H1 (cell line): ENCODE measurements at regions not wholly inside any gene's neighbourhood (a gene's known extent, or its start where the extent isn't known, plus 50 kb on each side); places are given as distances from the start of the nearest gene placed in this dataset.

ENCODE experiments used
- CTCF ChIA-PET: fragments of 300-600 bp; sonication (Branson Sonifier 250); formaldehyde crosslinking; loops from one replicate; lab custom pipeline; 2021; ENCODE audit not compliant: partially characterized antibody; lab: Charles Lee
- POLR2A ChIA-PET: fragments of 300-600 bp; sonication (Branson Sonifier 250); formaldehyde crosslinking; loops from one replicate; lab custom pipeline; 2021; ENCODE audit warnings: inconsistent platforms; ENCODE audit not compliant: partially characterized antibody; lab: Charles Lee
- DNase-seq, 2 experiments: peaks; one replicate each; pipeline versions ENCODE4 v3.0.0 to v3.0.0-alpha.2; 2010 to 2022; ENCODE audit warnings: low spot score in 2 of 2, low read depth in 1 of 2, mixed read lengths in 1 of 2
- FAIRE-seq: peaks from 2 replicates; lab custom pipeline; 2011; peaks lifted over from hg19 to GRCh38; lab: Jason Lieb, UNC
- H2AFZ ChIP-seq: 2 replicates; pipeline ENCODE4 v1.8.1; 2012; ENCODE audit warnings: low read length, inconsistent platforms
- H2AK5ac ChIP-seq: 2 replicates; pipeline ENCODE4 v1.6.1; 2013; ENCODE audit warnings: low read depth, low read length
- H2BK120ac ChIP-seq: replicated peaks from 2 replicates; pipeline ENCODE3; 2013; ENCODE audit warnings: low read depth, low read length, inconsistent platforms
- H2BK12ac ChIP-seq: 2 replicates; pipeline ENCODE4 v1.6.1; 2013; ENCODE audit warnings: low read depth, low read length
- H2BK15ac ChIP-seq: 2 replicates; pipeline ENCODE4 v1.6.1; 2013; ENCODE audit warnings: low read length
- H2BK20ac ChIP-seq: 2 replicates; pipeline ENCODE4 v1.6.1; 2013; ENCODE audit warnings: low read length
- H2BK5ac ChIP-seq: 2 replicates; pipeline ENCODE4 v1.6.1; 2013; ENCODE audit warnings: low read depth, low read length
- H3K14ac ChIP-seq: 2 replicates; pipeline ENCODE4 v1.6.1; 2013; ENCODE audit warnings: inconsistent platforms; ENCODE audit not compliant: insufficient read length
- H3K18ac ChIP-seq: 2 replicates; pipeline ENCODE4 v1.6.1; 2013; ENCODE audit warnings: low read length; ENCODE audit errors: extremely low read depth
- H3K23ac ChIP-seq: 2 replicates; pipeline ENCODE4 v1.6.1; 2013; ENCODE audit warnings: inconsistent platforms; ENCODE audit not compliant: insufficient read length
- H3K23me2 ChIP-seq: 2 replicates; pipeline ENCODE4 v1.6.1; 2013; ENCODE audit warnings: low read depth, low read length
- H3K27ac ChIP-seq: 2 replicates; pipeline ENCODE4 v1.6.1; 2011; ENCODE audit warnings: low read depth, low read length, inconsistent platforms
- H3K27me3 ChIP-seq, 4 experiments: replicated peaks in 1 of 4; 1 replicate in 1 of 4; 2 replicates in 3 of 4; pipeline versions ENCODE4 v1.6.1 to v1.8.1; 2011 to 2013; ENCODE audit warnings: low read length in 3 of 4, mild to moderate bottlenecking in 3 of 4, inconsistent platforms in 2 of 4, mixed read lengths in 2 of 4, moderate library complexity in 1 of 4; ENCODE audit not compliant: control insufficient read depth in 3 of 4, insufficient read depth in 3 of 4; ENCODE audit errors: extremely low read depth in 1 of 4
- H3K36me3 ChIP-seq, 4 experiments: 2 replicates each; pipeline versions ENCODE4 v1.6.1 to v1.8.1; 2011 to 2013; ENCODE audit warnings: mild to moderate bottlenecking in 4 of 4, low read length in 3 of 4, moderate library complexity in 2 of 4, control low read depth in 1 of 4, inconsistent platforms in 1 of 4; ENCODE audit not compliant: insufficient read depth in 4 of 4, control insufficient read depth in 2 of 4
- H3K4ac ChIP-seq: replicated peaks from 2 replicates; pipeline ENCODE3; 2013; ENCODE audit warnings: low read length, low read depth, mixed read lengths, inconsistent platforms; ENCODE audit not compliant: insufficient read length
- H3K4me1 ChIP-seq, 4 experiments: replicated peaks in 1 of 4; 1 replicate in 1 of 4; 2 replicates in 3 of 4; pipeline versions ENCODE4 v1.6.1 to v1.8.1; 2011 to 2013; ENCODE audit warnings: low read length in 3 of 4, inconsistent platforms in 2 of 4, mixed read lengths in 1 of 4; ENCODE audit not compliant: insufficient read depth in 4 of 4, control insufficient read depth in 3 of 4
- H3K4me2 ChIP-seq, 2 experiments: 2 replicates each; pipeline versions ENCODE4 v1.6.1 to v1.8.1; 2011 to 2013; ENCODE audit warnings: low read depth in 2 of 2, low read length in 2 of 2, control low read depth in 1 of 2, inconsistent platforms in 1 of 2, mild to moderate bottlenecking in 1 of 2; ENCODE audit not compliant: insufficient read depth in 1 of 2
- H3K4me3 ChIP-seq, 4 experiments: fragments of 200-600, 300-600 bp in 1 of 4; sonication (generic), shearing (Covaris generic), sonication (Bioruptor Twin) in 1 of 4; 2 replicates each; pipeline versions ENCODE4 v1.5.1 to v1.8.1; 2011 to 2016; ENCODE audit warnings: low read length in 4 of 4, low read depth in 3 of 4, control low read depth in 2 of 4, inconsistent platforms in 2 of 4, mild to moderate bottlenecking in 2 of 4, mixed read lengths in 1 of 4, moderate library complexity in 1 of 4; ENCODE audit not compliant: insufficient read depth in 2 of 4; ENCODE audit errors: extremely low read depth in 1 of 4
- H3K56ac ChIP-seq: replicated peaks from 2 replicates; pipeline ENCODE3; 2013; ENCODE audit warnings: low read depth, mild to moderate bottlenecking, mixed read lengths, low read length, inconsistent platforms; ENCODE audit not compliant: insufficient read length
- H3K79me1 ChIP-seq: 2 replicates; pipeline ENCODE4 v1.6.1; 2013; ENCODE audit warnings: low read depth, low read length, control low read depth
- H3K79me2 ChIP-seq, 2 experiments: 2 replicates each; pipeline versions ENCODE4 v1.6.1 to v1.8.1; 2012 to 2013; ENCODE audit warnings: low read length in 2 of 2, mild to moderate bottlenecking in 2 of 2, inconsistent platforms in 1 of 2; ENCODE audit not compliant: insufficient read depth in 2 of 2, control insufficient read depth in 1 of 2
- H3K9ac ChIP-seq, 4 experiments: replicated peaks in 1 of 4; 1 replicate in 1 of 4; 2 replicates in 3 of 4; pipeline versions ENCODE4 v1.6.1 to v1.8.1; 2011 to 2013; ENCODE audit warnings: low read depth in 3 of 4, low read length in 3 of 4, control low read depth in 2 of 4, mild to moderate bottlenecking in 2 of 4, moderate library complexity in 2 of 4, inconsistent platforms in 1 of 4; ENCODE audit errors: extremely low read depth in 1 of 4
- H3K9me3 ChIP-seq, 2 experiments: 2 replicates each; pipeline versions ENCODE4 v1.6.1 to v1.8.1; 2012 to 2013; ENCODE audit warnings: mild to moderate bottlenecking in 2 of 2, moderate library complexity in 2 of 2, control low read depth in 1 of 2, inconsistent platforms in 1 of 2, low read depth in 1 of 2, low read length in 1 of 2, mixed read lengths in 1 of 2; ENCODE audit not compliant: insufficient read depth in 2 of 2
- H4K20me1 ChIP-seq, 2 experiments: replicated peaks in 1 of 2; 2 replicates each; pipeline versions ENCODE3 to v1.8.1; 2011 to 2013; ENCODE audit warnings: inconsistent platforms in 2 of 2, low read length in 2 of 2, mild to moderate bottlenecking in 1 of 2; ENCODE audit not compliant: insufficient read depth in 2 of 2, control insufficient read depth in 1 of 2
- H4K5ac ChIP-seq: 2 replicates; pipeline ENCODE4 v1.6.1; 2013; ENCODE audit warnings: low read length, low read depth, mixed read lengths, inconsistent platforms; ENCODE audit not compliant: insufficient read length
- H4K8ac ChIP-seq: 2 replicates; pipeline ENCODE4 v1.8.0; 2013; ENCODE audit warnings: mild to moderate bottlenecking, moderate library complexity, low read length, inconsistent platforms; ENCODE audit not compliant: insufficient read depth; ENCODE audit errors: extremely low read depth
- H4K91ac ChIP-seq: replicated peaks from 2 replicates; pipeline ENCODE3; 2013; ENCODE audit warnings: low read length, mixed read lengths, inconsistent platforms; ENCODE audit not compliant: insufficient read length
- ASH2L ChIP-seq: fragments of 200-600, 300-600 bp; sonication (generic); IDR thresholded peaks from one replicate; pipeline ENCODE4 v1.7.1; 2017; ENCODE audit warnings: low read length
- ATF2 ChIP-seq: IDR thresholded peaks from 2 replicates; pipeline ENCODE4 v1.6.1; 2012; ENCODE audit warnings: low read length, inconsistent platforms
- CBX8 ChIP-seq: fragments of 300-800, 300-1000 bp; sonication (generic); IDR thresholded peaks from 2 replicates; pipeline ENCODE4 v1.7.1; 2016; ENCODE audit warnings: low read depth, low read length, borderline replicate concordance
- CEBPB ChIP-seq: IDR thresholded peaks from 2 replicates; pipeline ENCODE4 v1.6.1; 2012; ENCODE audit warnings: low read depth, low read length
- CHD1 ChIP-seq: IDR thresholded peaks from 2 replicates; pipeline ENCODE4 v1.6.1; 2012; ENCODE audit warnings: low read depth, low read length, improper control_type of control experiment
- EP300 ChIP-seq, 2 experiments: IDR thresholded peaks; 1 replicate in 1 of 2; 2 replicates in 1 of 2; pipeline ENCODE4 v1.6.1; 2011 to 2012; ENCODE audit warnings: low read depth in 2 of 2, low read length in 2 of 2, mild to moderate bottlenecking in 2 of 2, borderline replicate concordance in 1 of 2, inconsistent platforms in 1 of 2, moderate library complexity in 1 of 2
- FOSL1 ChIP-seq: IDR thresholded peaks from 2 replicates; pipeline ENCODE4 v1.6.1; 2011; ENCODE audit warnings: mild to moderate bottlenecking, low read depth, low read length, moderate library complexity; ENCODE audit not compliant: insufficient read depth
- POLR2AphosphoS5 ChIP-seq: IDR thresholded peaks from 2 replicates; pipeline ENCODE4 v1.6.1; 2011; ENCODE audit warnings: low read depth, low read length
- SIN3A ChIP-seq, 2 experiments: IDR thresholded peaks in 1 of 2; conservative IDR thresholded peaks in 1 of 2; 2 replicates each; pipeline ENCODE4 v1.6.1; 2011 to 2012; ENCODE audit warnings: low read length in 2 of 2, improper control_type of control experiment in 1 of 2, low read depth in 1 of 2, mild to moderate bottlenecking in 1 of 2
- SUZ12 ChIP-seq: fragments of 200-600 bp; sonication (generic); IDR thresholded peaks from 2 replicates; pipeline ENCODE4 v1.6.1; 2012; ENCODE audit warnings: mild to moderate bottlenecking, inconsistent platforms, low read length, moderate library complexity, mixed read lengths
- TCF12 ChIP-seq: IDR thresholded peaks from 2 replicates; pipeline ENCODE4 v1.6.1; 2011; ENCODE audit warnings: low read depth, mild to moderate bottlenecking, low read length
- WGBS, 2 experiments: shearing (Covaris generic) in 1 of 2; methylation state at CpG; one replicate each; pipeline versions ENCODE4 v1.1.6 to v1.1.7; 2013 to 2015; ENCODE audit warnings: low lambda C conversion rate in 2 of 2, mixed read lengths in 2 of 2, inconsistent platforms in 1 of 2, low coverage in 1 of 2, missing lambda C conversion rate in 1 of 2; ENCODE audit not compliant: insufficient replicate concordance in 2 of 2, insufficient coverage in 1 of 2, insufficient read length in 1 of 2; ENCODE audit errors: extremely low coverage in 1 of 2, missing lambda C conversion rate in 1 of 2; 5-methylcytosine and 5-hydroxymethylcytosine counted together

GRCh38 chr3:189491831-189492230, 139.4 kb upstream of the TP63 start:
- no peak overlapping the region for H4K8ac ChIP-seq
- no peaks in the 10 kb centered on the region for H3K79me1 ChIP-seq
- no peak overlapping the region for H3K4ac ChIP-seq
- TF ChIP-seq FOSL1 (no peak), ATF2 (no peak), POLR2AphosphoS5 (no peak), SIN3A (conservative IDR thresholded peaks at IDR 0.05 in 1 of 2, IDR thresholded peaks at IDR 0.05 in 1 of 2; ENCODE audit: low read depth in 1 of 2, low read length in 2 of 2) (no peak), CHD1 (no peak), TCF12 (no peak), ASH2L (no peak), SUZ12 (no peak), CBX8 (no peak), EP300 (IDR thresholded peaks at IDR 0.05; ENCODE audit: borderline replicate concordance in 1 of 2, low read depth in 2 of 2, low read length in 2 of 2) (no peak), CEBPB (no peak)
- H3K56ac ChIP-seq, result no peak overlapping the region
- H4K91ac ChIP-seq, result no peak overlapping the region
- no peak overlapping the region for H3K9ac ChIP-seq
- H3K4me3 ChIP-seq, result no peak overlapping the region
- no peak overlapping the region for H3K23ac ChIP-seq
- no peak overlapping the region for H2BK20ac ChIP-seq
- H3K27ac ChIP-seq, result no peak overlapping the region
- no peaks in the 10 kb centered on the region for H3K27me3 ChIP-seq
- ChIA-PET CTCF (no interaction called here), POLR2A (no interaction called here)
- H2AFZ ChIP-seq, result no peak overlapping the region
- 80% methylated on average over 4 of the region's 4 CpGs; no CpG with 5 or more reads in 1 of the 2 experiments for WGBS, 2 experiments
- no peaks in the 10 kb centered on the region for H3K4me1 ChIP-seq
- H2BK5ac ChIP-seq, result no peak overlapping the region
- no peak overlapping the region for H4K5ac ChIP-seq
- no peak for FAIRE-seq
- H3K79me2 ChIP-seq, result no peaks in the 10 kb centered on the region
- H2BK120ac ChIP-seq, result no peak overlapping the region
- H3K23me2 ChIP-seq, result no peaks in the 10 kb centered on the region
- H3K4me2 ChIP-seq, result no peak overlapping the region
- H2BK15ac ChIP-seq, result no peak overlapping the region
- H3K18ac ChIP-seq, result no peak overlapping the region
- H4K20me1 ChIP-seq, result no peaks in the 10 kb centered on the region
- no peak overlapping the region for H2AK5ac ChIP-seq
- H2BK12ac ChIP-seq, result no peak overlapping the region
- H3K14ac ChIP-seq, result no peak overlapping the region
- no peak for DNase-seq
- H3K9me3 ChIP-seq, result no peaks in the 10 kb centered on the region
- H3K36me3 ChIP-seq, result no peaks in the 10 kb centered on the region
